NCI-H2227 (cell line): ENCODE measurements at regions not wholly inside any gene's neighbourhood (a gene's known extent, or its start where the extent isn't known, plus 50 kb on each side); places are given as distances from the start of the nearest gene placed in this dataset.
"Not testable (repeated sequence)": the region's sequence is repeated elsewhere in the genome, so short reads cannot be mapped to it uniquely, and the experiment has no call there.

ENCODE experiments used
- DNase-seq: peaks from one replicate; lab custom pipeline; 2025; ENCODE audit not compliant: unreplicated experiment; lab: John Stamatoyannopoulos, UW

- no peak for DNase-seq
These were observed 57.3 kb upstream of the NOVA1 start for GRCh38 chr14:26655128-26655527.

- DNase-seq, result no peak
These were observed 65.7 kb upstream of the NOVA1 start for GRCh38 chr14:26663506-26663905.

- not testable (repeated sequence) for DNase-seq
These were observed 81.0 kb upstream of the NOVA1 start for GRCh38 chr14:26678732-26679420.

- DNase-seq, result no peak
These were observed 87.6 kb upstream of the NOVA1 start for GRCh38 chr14:26685401-26685800.

- DNase-seq, result no peak
These were observed 89.5 kb upstream of the NOVA1 start for GRCh38 chr14:26687301-26687837.

GRCh38 chr14:26694521-26694920, 96.7 kb upstream of the NOVA1 start:
- DNase-seq, result no peak

GRCh38 chr14:26702721-26703230, 104.9 kb upstream of the NOVA1 start:
- no peak for DNase-seq

- DNase-seq, result no peak
These were observed 106.0 kb upstream of the NOVA1 start for GRCh38 chr14:26703686-26704366.

- DNase-seq, result no peak
These were observed 109.4 kb upstream of the NOVA1 start for GRCh38 chr14:26707234-26707633.

- DNase-seq, result no peak
These were observed 111.2 kb upstream of the NOVA1 start for GRCh38 chr14:26709019-26709418.

GRCh38 chr14:26719514-26719913, 121.7 kb upstream of the NOVA1 start:
- DNase-seq, result no peak

GRCh38 chr14:26722258-26722657, 124.4 kb upstream of the NOVA1 start:
- no peak for DNase-seq

GRCh38 chr14:26729851-26730250, 132.0 kb upstream of the NOVA1 start:
- DNase-seq, result no peak

GRCh38 chr14:26730929-26731618, 133.2 kb upstream of the NOVA1 start:
- peak; percentile 17 for DNase-seq

- DNase-seq, result no peak
These were observed 138.0 kb upstream of the NOVA1 start for GRCh38 chr14:26735811-26736210.

GRCh38 chr14:26738571-26738970, 140.7 kb upstream of the NOVA1 start:
- DNase-seq, result no peak

- no peak for DNase-seq
These were observed 143.9 kb upstream of the NOVA1 start for GRCh38 chr14:26741711-26742212.

- DNase-seq, result no peak
These were observed 145.5 kb upstream of the NOVA1 start for GRCh38 chr14:26743284-26743683.

GRCh38 chr14:26744903-26745302, 147.1 kb upstream of the NOVA1 start:
- DNase-seq, result no peak

- no peak for DNase-seq
These were observed 163.7 kb upstream of the NOVA1 start for GRCh38 chr14:26761532-26761931.

- DNase-seq, result no peak
These were observed 167.5 kb upstream of the NOVA1 start for GRCh38 chr14:26765301-26765700.
